Daoy (cell line): ENCODE measurements at regions not wholly inside any gene's neighbourhood (a gene's known extent, or its start where the extent isn't known, plus 50 kb on each side); places are given as distances from the start of the nearest gene placed in this dataset.
A peak's percentile ranks its signal among the peaks of the same experiment; 100 is the strongest.
"Not testable (repeated sequence)": the region's sequence is repeated elsewhere in the genome, so short reads cannot be mapped to it uniquely, and the experiment has no call there.

Source experiments
- DNase-seq: peaks from one replicate; pipeline ENCODE4 v3.0.0-alpha.2; 2015; ENCODE audit warnings: low read depth

- DNase-seq, result no peak
Observed at GRCh38 chr1:14137411-14138134, 437.6 kb downstream of the PRDM2 start.

GRCh38 chr1:14138135-14138506, 438.1 kb downstream of the PRDM2 start:
- peak; percentile 52 for DNase-seq

- DNase-seq, result no peak
Observed at GRCh38 chr1:14138687-14139086, 438.7 kb downstream of the PRDM2 start.

GRCh38 chr1:14140831-14141401, 440.9 kb downstream of the PRDM2 start:
- no peak for DNase-seq

GRCh38 chr1:14141656-14142055, 441.7 kb downstream of the PRDM2 start:
- no peak for DNase-seq

GRCh38 chr1:14142397-14143100, 442.6 kb downstream of the PRDM2 start:
- peak; percentile 15 for DNase-seq

- DNase-seq, result no peak
Observed at GRCh38 chr1:14143777-14144176, 443.8 kb downstream of the PRDM2 start.

GRCh38 chr1:14148526-14148925, 448.5 kb downstream of the PRDM2 start:
- DNase-seq, result no peak

- peak; percentile 63 for DNase-seq
Observed at GRCh38 chr1:14149431-14149830, 449.1 kb upstream of the KAZN start.

GRCh38 chr1:14156543-14156942, 441.9 kb upstream of the KAZN start:
- DNase-seq, result no peak

- no peak for DNase-seq
Observed at GRCh38 chr1:14160781-14161180, 437.7 kb upstream of the KAZN start.

- no peak for DNase-seq
Observed at GRCh38 chr1:14163246-14163645, 435.2 kb upstream of the KAZN start.

GRCh38 chr1:14165371-14165801, 433.1 kb upstream of the KAZN start:
- DNase-seq, result no peak

- DNase-seq, result no peak
Observed at GRCh38 chr1:14167884-14168283, 430.6 kb upstream of the KAZN start.

GRCh38 chr1:14168326-14169063, 430.0 kb upstream of the KAZN start:
- no peak for DNase-seq

GRCh38 chr1:14173598-14173997, 424.9 kb upstream of the KAZN start:
- DNase-seq, result no peak

- not testable (repeated sequence) for DNase-seq
Observed at GRCh38 chr1:14177866-14178265, 420.6 kb upstream of the KAZN start.

- no peak for DNase-seq
Observed at GRCh38 chr1:14180738-14181137, 417.7 kb upstream of the KAZN start.

- DNase-seq, result peak; percentile 46
Observed at GRCh38 chr1:14181191-14181795, 417.2 kb upstream of the KAZN start.

- no peak for DNase-seq
Observed at GRCh38 chr1:14182856-14183255, 415.6 kb upstream of the KAZN start.

GRCh38 chr1:14183329-14183728, 415.2 kb upstream of the KAZN start:
- no peak for DNase-seq

- no peak for DNase-seq
Observed at GRCh38 chr1:14184454-14184853, 414.0 kb upstream of the KAZN start.
